IPS-11a (cell line): ENCODE measurements at regions not wholly inside any gene's neighbourhood (a gene's known extent, or its start where the extent isn't known, plus 50 kb on each side); places are given as distances from the start of the nearest gene placed in this dataset.
"Not testable (repeated sequence)": the region's sequence is repeated elsewhere in the genome, so short reads cannot be mapped to it uniquely, and the experiment has no call there.

Source experiments
- H3K4me3 ChIP-seq: one replicate; pipeline ENCODE4 v1.5.1; 2013; ENCODE audit warnings: low read depth, low read length, control low read depth

- H3K4me3 ChIP-seq, result no peak overlapping the region
Measured at GRCh38 chr15:24832282-24832681, 122.5 kb upstream of the SNRPN start.

- no peak overlapping the region for H3K4me3 ChIP-seq
Measured at GRCh38 chr15:24835301-24835700, 119.5 kb upstream of the SNRPN start.

GRCh38 chr15:24848050-24848449 lies 106.7 kb upstream of the SNRPN start:
- peak overlapping the region; percentile 5 for H3K4me3 ChIP-seq

GRCh38 chr15:24856397-24857390 lies 98.1 kb upstream of the SNRPN start:
- no peak overlapping the region for H3K4me3 ChIP-seq

- no peak overlapping the region for H3K4me3 ChIP-seq
Measured at GRCh38 chr15:24857763-24858162, 97.0 kb upstream of the SNRPN start.

- not testable (repeated sequence) for H3K4me3 ChIP-seq
Measured at GRCh38 chr15:24858183-24858582, 96.6 kb upstream of the SNRPN start.

- H3K4me3 ChIP-seq, result no peak overlapping the region
Measured at GRCh38 chr15:24858737-24859601, 95.8 kb upstream of the SNRPN start.

GRCh38 chr15:24861014-24861690 lies 93.6 kb upstream of the SNRPN start:
- H3K4me3 ChIP-seq, result no peak overlapping the region

GRCh38 chr15:24862726-24863521 lies 91.9 kb upstream of the SNRPN start:
- H3K4me3 ChIP-seq, result no peak overlapping the region

GRCh38 chr15:24865303-24865702 lies 89.5 kb upstream of the SNRPN start:
- H3K4me3 ChIP-seq, result no peak overlapping the region

GRCh38 chr15:24877174-24877573 lies 77.6 kb upstream of the SNRPN start:
- H3K4me3 ChIP-seq, result no peak overlapping the region

GRCh38 chr15:24878153-24878552 lies 76.6 kb upstream of the SNRPN start:
- H3K4me3 ChIP-seq, result peak overlapping the region; percentile 9

- H3K4me3 ChIP-seq, result no peak overlapping the region
Measured at GRCh38 chr15:24879492-24879891, 75.3 kb upstream of the SNRPN start.

GRCh38 chr15:24880663-24881062 lies 74.1 kb upstream of the SNRPN start:
- H3K4me3 ChIP-seq, result no peak overlapping the region

- H3K4me3 ChIP-seq, result no peak overlapping the region
Measured at GRCh38 chr15:24886538-24886937, 68.2 kb upstream of the SNRPN start.

- no peak overlapping the region for H3K4me3 ChIP-seq
Measured at GRCh38 chr15:24898715-24899272, 56.0 kb upstream of the SNRPN start.

GRCh38 chr15:24899367-24899766 lies 55.4 kb upstream of the SNRPN start:
- H3K4me3 ChIP-seq, result no peak overlapping the region

- H3K4me3 ChIP-seq, result no peak overlapping the region
Measured at GRCh38 chr15:24899795-24900194, 55.0 kb upstream of the SNRPN start.

GRCh38 chr15:24901409-24901808 lies 53.4 kb upstream of the SNRPN start:
- no peak overlapping the region for H3K4me3 ChIP-seq
